IgD-negative memory B cell (primary cell): ENCODE measurements at regions not wholly inside any gene's neighbourhood (a gene's known extent, or its start where the extent isn't known, plus 50 kb on each side); places are given as distances from the start of the nearest gene placed in this dataset.
"Not testable (repeated sequence)": the region's sequence is repeated elsewhere in the genome, so short reads cannot be mapped to it uniquely, and the experiment has no call there.

Experiments
- H3K27ac Mint-ChIP-seq, 3 donors: one replicate each; pipeline ENCODE4 v1.8.0; 2020 to 2022; ENCODE audit warnings: mild to moderate bottlenecking in 3 of 3, mixed read lengths in 3 of 3, moderate library complexity in 1 of 3
- H3K27me3 Mint-ChIP-seq: one replicate; pipeline ENCODE4 v1.8.0; 2021; ENCODE audit warnings: mixed read lengths
- H3K36me3 Mint-ChIP-seq: one replicate; pipeline ENCODE4 v1.8.0; 2020; ENCODE audit warnings: mild to moderate bottlenecking, mixed read lengths
- H3K4me1 Mint-ChIP-seq, 3 donors: one replicate each; pipeline ENCODE4 v1.8.0; 2020 to 2022; ENCODE audit warnings: mixed read lengths in 3 of 3, mild to moderate bottlenecking in 1 of 3
- H3K4me3 Mint-ChIP-seq, 4 donors: one replicate each; pipeline ENCODE4 v1.8.0; 2020 to 2022; ENCODE audit warnings: mild to moderate bottlenecking in 4 of 4, mixed read lengths in 4 of 4, moderate library complexity in 3 of 4
- H3K9me3 Mint-ChIP-seq, 3 donors: one replicate each; pipeline ENCODE4 v1.8.0; 2020 to 2021; ENCODE audit warnings: mixed read lengths in 3 of 3, mild to moderate bottlenecking in 1 of 3

DNA sequence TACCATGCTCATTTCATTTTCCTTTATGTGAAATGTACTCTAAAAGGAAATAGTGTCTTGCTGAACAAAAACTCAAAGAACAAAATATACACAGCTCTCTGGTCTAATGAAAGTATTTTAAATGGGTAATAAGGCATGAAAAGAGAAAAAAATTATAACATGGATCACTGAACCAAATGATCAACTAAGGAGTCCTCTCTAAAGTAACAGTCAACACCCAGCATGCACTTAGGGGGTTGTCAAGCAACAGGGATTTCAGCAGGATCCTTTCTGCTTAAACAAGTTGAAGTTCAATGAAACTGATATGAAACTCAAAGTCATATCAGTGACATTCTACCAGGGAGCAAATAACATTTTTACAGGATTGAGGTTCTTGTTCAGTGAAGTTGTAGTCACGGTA, 398.8 kb downstream of the SEC23A start:
- Mint-ChIP-seq H3K27me3 (no peaks in the 10 kb centered on the region), H3K4me3 (no peak overlapping the region), H3K27ac (no peak overlapping the region), H3K4me1 (no peaks in the 10 kb centered on the region), H3K9me3 (peaks cover 0 to 2% (median 0%) of the 10 kb centered on the region in 3 donors), H3K36me3 (no peaks in the 10 kb centered on the region)

DNA sequence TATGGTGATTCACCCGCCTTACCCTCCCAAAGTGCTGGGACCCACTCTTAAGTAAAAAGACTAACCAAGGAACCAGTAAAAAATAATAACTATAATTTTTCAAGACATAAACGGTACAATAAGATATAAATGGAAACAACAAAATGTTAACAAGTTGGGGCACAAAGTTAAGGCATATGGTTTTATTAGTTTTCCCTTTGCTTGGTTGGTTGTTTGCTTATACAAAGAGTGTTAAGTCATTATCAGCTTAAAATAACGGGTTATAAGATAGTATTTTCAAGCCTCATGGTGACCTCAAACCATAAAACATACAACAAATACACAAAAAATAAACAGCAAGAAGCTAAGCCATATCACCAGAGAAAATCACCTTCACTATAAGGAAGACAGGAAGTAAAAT, 406.1 kb downstream of the SEC23A start:
- H3K4me3 Mint-ChIP-seq = no peak overlapping the region
- H3K27me3 Mint-ChIP-seq = no peaks in the 10 kb centered on the region
- H3K4me1 Mint-ChIP-seq = no peaks in the 10 kb centered on the region
- H3K36me3 Mint-ChIP-seq = no peaks in the 10 kb centered on the region
- H3K27ac Mint-ChIP-seq = no peak overlapping the region
- H3K9me3 Mint-ChIP-seq = peaks cover 1 to 12% (median 2%) of the 10 kb centered on the region in 3 donors

DNA sequence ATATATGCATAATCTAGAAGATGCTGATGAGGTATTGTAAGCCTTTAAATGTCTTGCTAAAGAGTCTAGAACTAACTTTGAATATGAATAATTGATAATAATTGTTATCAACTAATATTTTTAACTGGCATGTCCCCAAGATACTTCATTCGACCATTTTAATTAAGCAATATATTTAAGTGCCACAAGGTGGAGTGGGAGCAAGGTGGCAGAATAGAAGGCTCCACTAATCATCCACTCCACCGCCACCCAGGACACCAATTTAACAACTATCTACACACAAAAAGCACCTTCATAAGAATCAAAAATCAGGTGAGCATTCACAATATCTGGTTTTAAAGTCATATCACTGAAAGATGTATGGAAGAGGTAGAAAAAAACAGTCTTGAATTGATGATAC, 409.6 kb downstream of the SEC23A start:
- Mint-ChIP-seq H3K9me3 (peaks cover 0 to 12% (median 1%) of the 10 kb centered on the region in 3 donors), H3K27me3 (no peaks in the 10 kb centered on the region), H3K36me3 (no peaks in the 10 kb centered on the region), H3K4me1 (no peaks in the 10 kb centered on the region), H3K27ac (no peak overlapping the region), H3K4me3 (no peak overlapping the region)

DNA sequence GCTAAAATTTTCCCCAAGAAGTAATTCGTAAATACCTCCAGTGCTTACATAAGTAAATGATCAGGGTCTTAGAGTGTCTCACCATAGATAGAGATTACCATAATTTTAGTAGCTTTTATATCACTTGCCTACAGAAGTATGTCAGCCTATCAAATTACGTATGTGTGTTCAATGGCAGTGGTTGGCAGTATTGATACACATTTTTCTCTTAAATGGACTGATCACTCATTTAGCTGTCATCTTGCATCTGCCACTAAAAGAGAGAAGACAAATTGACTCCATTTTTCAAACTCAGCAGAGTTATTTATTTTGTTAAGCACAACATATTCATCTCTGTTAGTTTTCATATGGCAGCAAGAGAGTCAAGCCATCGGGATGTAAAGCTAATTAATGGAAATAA, 413.1 kb upstream of the CLEC14A start:
- H3K4me1 Mint-ChIP-seq = no peaks in the 10 kb centered on the region
- H3K27ac Mint-ChIP-seq = no peak overlapping the region
- no peak overlapping the region for H3K4me3 Mint-ChIP-seq
- H3K27me3 Mint-ChIP-seq = no peaks in the 10 kb centered on the region
- H3K36me3 Mint-ChIP-seq = no peaks in the 10 kb centered on the region
- peaks cover 0 to 10% (median 4%) of the 10 kb centered on the region in 3 donors for H3K9me3 Mint-ChIP-seq

DNA sequence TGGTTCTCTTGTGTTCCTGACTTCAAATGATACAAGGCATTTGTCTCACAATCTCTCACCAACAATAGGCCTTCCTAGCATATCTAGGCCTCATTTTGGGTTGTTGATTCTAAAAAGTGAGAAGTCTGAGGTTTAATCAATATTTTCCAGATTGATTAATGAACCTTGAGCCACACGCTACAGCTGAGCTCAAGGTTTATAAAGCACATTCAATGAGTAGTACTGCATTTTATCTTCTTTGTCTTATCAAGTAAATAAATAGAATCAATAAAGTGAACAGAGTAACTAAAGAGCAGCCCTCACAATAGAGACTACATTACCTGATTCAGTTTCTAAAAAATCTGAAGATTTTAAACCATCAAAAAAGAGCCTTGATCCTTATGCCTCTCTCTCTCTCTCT, 407.5 kb upstream of the CLEC14A start:
- Mint-ChIP-seq H3K9me3 (peaks cover 0 to 4% (median 0%) of the 10 kb centered on the region in 3 donors), H3K4me3 (no peak overlapping the region), H3K36me3 (no peaks in the 10 kb centered on the region), H3K4me1 (no peaks in the 10 kb centered on the region), H3K27me3 (no peaks in the 10 kb centered on the region), H3K27ac (no peak overlapping the region)

DNA sequence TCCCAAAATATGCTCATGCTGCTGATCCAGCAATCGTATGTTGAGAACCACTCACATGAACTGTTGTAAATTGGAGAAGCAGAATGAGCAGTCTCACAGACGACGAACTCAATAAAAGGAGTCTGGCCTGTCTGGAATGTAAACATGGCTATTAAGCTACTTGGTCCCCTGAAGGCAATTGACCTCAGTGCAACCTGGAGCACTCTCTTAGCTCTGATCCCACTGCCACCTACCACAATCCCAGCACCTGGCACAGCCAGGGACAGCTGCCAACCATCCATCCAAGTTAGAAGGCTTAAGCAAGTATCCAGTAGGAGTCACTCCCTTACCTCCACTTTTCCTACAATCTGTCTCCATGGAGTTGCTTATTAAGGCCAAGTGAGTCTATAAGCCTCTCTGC, 406.9 kb upstream of the CLEC14A start:
- H3K4me1 Mint-ChIP-seq = no peaks in the 10 kb centered on the region
- H3K36me3 Mint-ChIP-seq = no peaks in the 10 kb centered on the region
- no peaks in the 10 kb centered on the region for H3K27me3 Mint-ChIP-seq
- peaks cover 0 to 4% (median 0%) of the 10 kb centered on the region in 3 donors for H3K9me3 Mint-ChIP-seq
- H3K27ac Mint-ChIP-seq = no peak overlapping the region
- no peak overlapping the region for H3K4me3 Mint-ChIP-seq

DNA sequence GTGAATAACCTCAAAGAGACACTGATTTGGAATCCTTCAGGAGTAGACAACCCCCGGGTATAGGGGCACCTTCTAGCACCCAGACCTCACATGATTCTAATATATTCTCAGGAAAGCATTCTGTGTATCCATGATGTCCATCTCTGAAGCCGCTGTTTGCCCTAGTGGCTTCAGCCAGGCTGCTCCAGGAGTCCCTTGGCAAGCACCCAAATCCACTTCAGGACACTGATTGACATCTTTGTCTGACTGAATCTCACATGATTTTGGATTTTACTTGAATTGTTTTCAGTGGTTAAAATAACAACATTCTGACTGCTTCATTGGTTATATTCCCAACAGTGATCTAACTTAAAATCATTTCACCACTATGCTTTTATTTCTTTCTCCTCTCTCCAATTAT, 390.5 kb upstream of the CLEC14A start:
- Mint-ChIP-seq H3K36me3 (no peaks in the 10 kb centered on the region), H3K4me1 (no peaks in the 10 kb centered on the region), H3K27ac (no peak overlapping the region), H3K4me3 (no peak overlapping the region), H3K27me3 (no peaks in the 10 kb centered on the region), H3K9me3 (peaks cover 0 to 20% (median 2%) of the 10 kb centered on the region in 3 donors)

DNA sequence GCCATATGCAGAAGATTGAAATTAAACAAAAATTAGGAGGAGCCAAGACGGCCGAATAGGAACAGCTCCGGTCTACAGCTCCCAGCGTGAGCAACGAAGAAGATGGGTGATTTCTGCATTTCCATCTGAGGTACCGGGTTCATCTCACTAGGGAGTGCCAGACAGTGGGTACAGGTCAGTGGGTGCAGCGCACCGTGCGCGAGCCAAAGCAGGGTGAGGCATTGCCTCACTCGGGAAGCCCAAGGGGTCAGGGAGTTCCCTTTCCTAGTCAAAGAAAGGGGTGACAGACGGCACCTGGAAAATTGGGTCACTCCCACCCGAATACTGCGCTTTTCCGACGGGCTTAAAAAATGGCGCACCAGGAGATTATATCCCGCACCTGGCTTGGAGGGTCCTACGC, 379.0 kb upstream of the CLEC14A start:
- H3K9me3 Mint-ChIP-seq = peaks cover 1 to 12% (median 2%) of the 10 kb centered on the region in 3 donors
- not testable (repeated sequence) for H3K27me3 Mint-ChIP-seq, H3K4me1 Mint-ChIP-seq, H3K27ac Mint-ChIP-seq, H3K36me3 Mint-ChIP-seq, H3K4me3 Mint-ChIP-seq

DNA sequence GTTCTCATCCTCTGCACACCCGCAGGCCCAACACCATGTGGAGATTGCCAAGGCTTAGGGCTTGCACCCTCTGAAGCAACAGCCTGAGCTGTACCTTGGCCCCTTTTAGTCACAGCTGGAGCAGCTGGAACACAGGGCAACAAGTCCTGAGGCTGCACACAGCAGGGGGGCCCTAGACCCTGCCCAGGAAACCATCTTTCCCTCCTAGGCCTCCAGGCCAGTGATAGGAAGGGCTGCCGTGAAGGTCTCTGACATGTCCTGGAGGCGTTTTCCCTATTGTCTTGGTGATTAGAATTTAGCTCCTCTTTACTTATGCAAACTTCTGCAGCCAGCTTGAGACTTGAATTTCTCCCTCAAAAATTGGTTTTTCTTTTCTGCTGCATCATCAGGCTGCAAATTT, 373.5 kb upstream of the CLEC14A start:
- Mint-ChIP-seq H3K27me3 (no peaks in the 10 kb centered on the region), H3K27ac (no peak overlapping the region), H3K4me3 (no peak overlapping the region), H3K4me1 (no peaks in the 10 kb centered on the region), H3K36me3 (no peaks in the 10 kb centered on the region), H3K9me3 (peaks cover 3 to 16% (median 5%) of the 10 kb centered on the region in 3 donors)

DNA sequence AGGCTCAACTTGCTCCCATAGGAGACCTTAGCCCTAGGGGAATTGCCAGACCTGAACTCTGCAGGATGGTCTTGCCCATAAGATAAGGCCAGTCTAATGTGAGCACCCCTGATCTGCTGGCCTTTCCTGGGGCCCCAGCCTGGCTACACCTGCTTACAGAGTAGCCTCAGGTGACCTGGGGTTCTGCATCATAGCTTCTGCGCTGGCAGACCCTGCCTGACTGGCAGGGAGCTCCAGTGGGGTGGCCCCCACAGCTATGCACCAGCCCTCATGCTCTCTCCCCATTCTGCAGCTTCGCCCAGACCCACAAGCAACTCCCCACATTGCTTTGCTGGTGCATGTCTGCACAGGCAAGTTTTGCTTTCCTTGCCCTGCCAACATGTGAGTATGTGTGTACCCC, 371.3 kb upstream of the CLEC14A start:
- H3K36me3 Mint-ChIP-seq = peaks cover 2% of the 10 kb centered on the region
- no peak overlapping the region for H3K4me3 Mint-ChIP-seq
- H3K4me1 Mint-ChIP-seq = no peaks in the 10 kb centered on the region
- H3K27me3 Mint-ChIP-seq = no peaks in the 10 kb centered on the region
- H3K9me3 Mint-ChIP-seq = peaks cover 5 to 27% (median 7%) of the 10 kb centered on the region in 3 donors
- H3K27ac Mint-ChIP-seq = no peak overlapping the region

DNA sequence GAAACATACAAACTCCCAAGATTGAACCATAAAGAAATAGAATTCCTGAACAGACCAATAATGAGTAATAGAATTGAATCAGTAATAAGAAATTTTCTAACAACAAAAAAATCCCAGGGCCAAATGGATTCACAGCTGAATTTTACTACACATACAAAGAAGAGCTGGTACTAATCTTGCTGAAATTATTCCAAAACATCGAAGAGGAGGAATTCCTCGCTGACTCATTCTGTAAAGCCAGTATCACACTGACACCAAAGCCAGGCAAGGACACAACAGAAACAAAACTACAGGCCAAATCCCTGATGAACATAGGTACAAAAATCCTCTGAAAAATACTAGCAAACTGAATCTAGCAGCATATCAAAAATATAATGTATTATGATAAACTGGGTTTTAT, 367.8 kb upstream of the CLEC14A start:
- H3K27ac Mint-ChIP-seq = no peak overlapping the region
- no peaks in the 10 kb centered on the region for H3K4me1 Mint-ChIP-seq
- no peak overlapping the region for H3K4me3 Mint-ChIP-seq
- peaks cover 0 to 29% (median 7%) of the 10 kb centered on the region in 3 donors for H3K9me3 Mint-ChIP-seq
- H3K36me3 Mint-ChIP-seq = peaks cover 2% of the 10 kb centered on the region
- H3K27me3 Mint-ChIP-seq = no peaks in the 10 kb centered on the region

DNA sequence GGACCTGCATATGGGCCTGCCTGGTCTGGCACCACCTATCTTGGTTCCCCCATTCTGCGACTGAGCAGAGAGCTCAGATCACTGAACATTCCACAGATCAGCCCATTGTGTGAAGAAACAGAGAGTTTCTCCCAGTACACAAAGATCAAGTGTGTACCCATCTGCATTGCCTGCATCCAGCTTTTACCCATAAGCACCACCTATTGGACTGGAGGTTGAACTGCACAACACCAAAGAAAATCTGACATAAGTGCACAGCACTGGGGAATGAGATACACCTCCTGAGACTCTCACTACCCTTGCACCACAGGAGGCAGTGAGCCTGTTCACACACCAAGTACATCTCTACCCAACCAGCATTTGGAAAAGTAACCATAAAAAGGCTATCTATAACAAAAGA, 362.6 kb upstream of the CLEC14A start:
- Mint-ChIP-seq H3K4me3 (no peak overlapping the region), H3K27me3 (no peaks in the 10 kb centered on the region), H3K27ac (no peak overlapping the region), H3K36me3 (no peaks in the 10 kb centered on the region), H3K4me1 (no peaks in the 10 kb centered on the region), H3K9me3 (peaks cover 0 to 19% (median 3%) of the 10 kb centered on the region in 3 donors)

DNA sequence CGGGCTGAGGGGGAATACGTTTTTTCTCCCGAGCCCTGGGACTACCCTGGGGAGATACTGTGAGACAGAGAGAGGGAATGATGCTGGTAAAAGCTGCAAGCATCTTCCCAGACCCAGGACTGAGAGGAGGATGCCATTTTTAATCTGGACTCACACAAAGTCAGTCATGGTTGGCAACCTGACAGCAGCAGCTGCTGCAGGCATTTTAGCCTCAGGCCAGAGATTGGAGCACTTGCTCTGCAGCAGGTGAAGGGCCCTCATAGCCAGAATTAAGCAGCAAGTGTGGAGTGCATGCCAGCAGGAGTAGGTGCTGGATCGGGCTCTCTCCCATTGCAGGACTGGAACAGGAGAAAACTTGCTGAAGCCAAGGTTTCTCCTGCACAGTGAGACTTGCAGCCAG, 361.1 kb upstream of the CLEC14A start:
- H3K27me3 Mint-ChIP-seq = no peaks in the 10 kb centered on the region
- H3K27ac Mint-ChIP-seq = no peak overlapping the region
- H3K4me1 Mint-ChIP-seq = no peaks in the 10 kb centered on the region

DNA sequence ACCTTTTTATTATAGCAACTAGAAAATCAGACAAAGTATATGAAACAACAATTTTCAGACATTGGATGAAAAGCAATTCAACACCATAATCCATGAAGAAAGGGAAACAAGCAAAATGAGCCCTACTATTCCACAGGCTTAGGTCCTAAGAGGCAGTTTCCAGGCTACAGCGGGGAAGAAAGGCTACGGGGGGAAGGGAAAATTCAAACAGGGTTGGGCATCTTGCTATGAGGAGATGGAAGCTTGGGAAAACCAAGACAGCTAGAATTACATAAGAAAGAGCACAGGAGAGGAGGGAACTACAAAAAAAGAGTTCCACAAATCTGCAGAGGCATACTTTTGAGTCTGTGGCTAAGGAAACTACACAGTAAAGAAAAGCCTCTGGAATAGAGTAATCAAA, 356.0 kb upstream of the CLEC14A start:
- Mint-ChIP-seq H3K4me1 (no peaks in the 10 kb centered on the region), H3K4me3 (no peak overlapping the region), H3K27ac (no peak overlapping the region), H3K9me3 (no peaks in the 10 kb centered on the region), H3K27me3 (no peaks in the 10 kb centered on the region), H3K36me3 (no peaks in the 10 kb centered on the region)

More for the DNA sequence above, 361.1 kb upstream of the CLEC14A start:
- Mint-ChIP-seq H3K9me3 (peaks cover 0 to 10% (median 0%) of the 10 kb centered on the region in 3 donors), H3K36me3 (no peaks in the 10 kb centered on the region), H3K4me3 (no peak overlapping the region)

DNA sequence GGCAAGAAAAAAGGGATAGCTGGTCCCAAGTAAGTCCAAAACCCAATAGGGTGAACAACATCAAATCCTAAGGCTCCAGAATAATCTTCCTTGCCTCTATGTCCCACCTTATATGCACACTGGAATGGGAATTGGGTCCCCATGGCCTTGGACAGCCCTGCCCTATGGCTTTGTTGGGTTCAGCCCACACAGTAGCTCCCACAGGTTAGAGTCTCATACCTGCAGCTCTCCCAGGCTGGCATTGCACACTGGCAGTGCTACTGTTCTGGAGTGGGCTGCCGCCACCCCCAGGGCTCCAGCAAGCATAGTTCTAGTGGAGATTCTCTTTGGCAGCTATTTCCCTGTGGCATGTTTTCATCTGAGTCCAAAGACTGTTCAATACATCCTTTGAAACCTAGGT, 352.4 kb upstream of the CLEC14A start:
- Mint-ChIP-seq H3K27me3 (no peaks in the 10 kb centered on the region), H3K27ac (no peak overlapping the region), H3K36me3 (no peaks in the 10 kb centered on the region), H3K4me3 (peak overlapping the region in 1 of 4 donors; percentile 56), H3K4me1 (no peaks in the 10 kb centered on the region), H3K9me3 (no peaks in the 10 kb centered on the region)

DNA sequence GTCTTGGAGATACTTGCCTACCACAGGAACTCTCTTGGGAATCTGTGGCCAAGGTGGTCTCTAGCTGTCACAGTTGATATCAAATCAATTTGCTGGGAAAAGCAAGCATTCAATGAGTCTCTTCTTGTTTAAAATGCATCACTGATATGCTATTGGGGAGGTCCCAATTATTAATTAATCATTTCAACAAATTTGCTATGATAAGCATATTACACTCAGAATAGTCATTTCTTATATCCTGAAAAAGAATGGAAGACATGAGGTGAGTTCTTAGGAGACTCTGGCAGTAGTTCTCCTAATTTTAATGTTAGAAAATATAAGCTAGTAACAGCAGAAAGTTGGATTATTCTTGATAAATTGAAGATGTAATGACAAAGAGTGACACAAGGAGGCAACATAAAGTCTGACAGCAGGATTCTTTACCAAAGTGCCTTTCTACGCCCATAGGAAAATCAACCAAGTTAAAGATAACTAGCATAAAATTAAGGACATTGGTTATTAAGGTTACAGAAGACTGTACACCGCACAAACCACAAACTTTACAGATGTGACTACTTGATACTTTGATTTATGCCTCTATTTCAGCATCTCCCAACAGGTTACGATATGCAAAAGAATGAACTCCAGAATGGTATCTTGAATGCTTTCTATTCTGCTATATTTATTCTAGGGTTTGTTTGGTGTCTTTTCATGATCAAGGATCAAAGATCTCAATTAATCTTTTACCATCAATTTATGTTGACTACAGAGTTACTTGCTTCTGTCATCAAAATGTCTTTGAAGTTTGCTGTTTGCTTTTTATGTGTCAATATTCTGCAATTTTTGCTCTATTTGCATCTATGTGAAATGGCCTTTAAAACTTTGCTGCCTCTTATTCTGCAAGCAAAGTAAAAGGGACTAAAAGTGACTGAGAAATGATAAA, 349.6 kb upstream of the CLEC14A start:
- Mint-ChIP-seq H3K4me3 (no peak overlapping the region), H3K4me1 (no peaks in the 10 kb centered on the region), H3K36me3 (no peaks in the 10 kb centered on the region), H3K9me3 (peaks cover 0 to 2% (median 0%) of the 10 kb centered on the region in 3 donors), H3K27me3 (peaks cover 2% of the 10 kb centered on the region), H3K27ac (no peak overlapping the region)
